MCF 10A (cell line): ENCODE measurements at regions not wholly inside any gene's neighbourhood (a gene's known extent, or its start where the extent isn't known, plus 50 kb on each side); places are given as distances from the start of the nearest gene placed in this dataset.

Experiments
- BruUV-seq: library from RNA; stranded (reverse); fragments of 400-500 nt; replicated peaks from 2 replicates; lab custom pipeline; 2021; lab: Mats Ljungman, UMichigan
- CTCF ChIA-PET: fragments of 300-600 bp; sonication (Branson Sonifier 250); formaldehyde crosslinking; extraction: SDS; loops from one replicate; lab custom pipeline; 2021; ENCODE audit warnings: antibody characterized with exemption, inconsistent platforms; lab: Yijun Ruan, JAX
- POLR2A ChIA-PET: fragments of 300-600, 350-650 bp; sonication (Branson Sonifier 250); formaldehyde crosslinking; extraction: SDS; loops from one replicate; lab custom pipeline; 2020; ENCODE audit warnings: antibody characterized with exemption, inconsistent platforms; lab: Yijun Ruan, JAX
- DNase-seq: peaks from one replicate; pipeline ENCODE4 v3.0.0-alpha.2; 2018; ENCODE audit not compliant: unreplicated experiment
- H3K27ac Mint-ChIP-seq: one replicate; pipeline ENCODE4 v1.8.0; 2022; ENCODE audit warnings: mild to moderate bottlenecking, low read depth, mixed read lengths; ENCODE audit not compliant: unreplicated experiment
- H3K27me3 Mint-ChIP-seq: one replicate; pipeline ENCODE4 v1.8.0; 2022; ENCODE audit warnings: mixed read lengths; ENCODE audit not compliant: insufficient read depth, unreplicated experiment
- H3K36me3 Mint-ChIP-seq: one replicate; pipeline ENCODE4 v1.8.0; 2022; ENCODE audit warnings: mild to moderate bottlenecking, moderate library complexity, mixed read lengths; ENCODE audit not compliant: insufficient read depth, unreplicated experiment
- H3K4me1 Mint-ChIP-seq: one replicate; pipeline ENCODE4 v1.8.0; 2022; ENCODE audit warnings: mixed read lengths; ENCODE audit not compliant: insufficient read depth, unreplicated experiment
- H3K4me3 Mint-ChIP-seq: one replicate; pipeline ENCODE4 v1.8.0; 2022; ENCODE audit warnings: mild to moderate bottlenecking, moderate library complexity, mixed read lengths; ENCODE audit not compliant: unreplicated experiment
- H3K9me3 Mint-ChIP-seq: one replicate; pipeline ENCODE4 v1.8.0; 2022; ENCODE audit warnings: mixed read lengths; ENCODE audit not compliant: unreplicated experiment
- CTCF ChIP-seq: fragments of 200-600 bp; IDR thresholded peaks from one replicate; pipeline ENCODE4 v1.8.0; 2022; ENCODE audit warnings: antibody characterized with exemption, mild to moderate bottlenecking; ENCODE audit not compliant: unreplicated experiment
- intact Hi-C: fragments of 100-400 bp; cut with micrococcal nuclease; formaldehyde crosslinking; loops from 2 replicates; pipeline ENCODE4 v1.14.1; 2022

- H3K9me3 Mint-ChIP-seq, result no peaks in the 10 kb centered on the region
- TF ChIP-seq CTCF, result no peak
- H3K4me3 Mint-ChIP-seq, result no peak overlapping the region
- BruUV-seq, result no TSS peak
- no peak overlapping the region for H3K27ac Mint-ChIP-seq
- intact Hi-C loops, result no loop called here
- no peaks in the 10 kb centered on the region for H3K27me3 Mint-ChIP-seq
- no peaks in the 10 kb centered on the region for H3K36me3 Mint-ChIP-seq
- no peak for DNase-seq
- peaks cover 31% of the 10 kb centered on the region for H3K4me1 Mint-ChIP-seq
- ChIA-PET POLR2A (no interaction called here), CTCF (interaction anchor here (0.9 kb wide), 1 partner anchor 194 kb away, joined by 3 read pairs; no protein-coding TSS in a partner anchor)
Observed at GRCh38 chr9:115208501-115208900, 90.5 kb upstream of the TNC start.

DNA sequence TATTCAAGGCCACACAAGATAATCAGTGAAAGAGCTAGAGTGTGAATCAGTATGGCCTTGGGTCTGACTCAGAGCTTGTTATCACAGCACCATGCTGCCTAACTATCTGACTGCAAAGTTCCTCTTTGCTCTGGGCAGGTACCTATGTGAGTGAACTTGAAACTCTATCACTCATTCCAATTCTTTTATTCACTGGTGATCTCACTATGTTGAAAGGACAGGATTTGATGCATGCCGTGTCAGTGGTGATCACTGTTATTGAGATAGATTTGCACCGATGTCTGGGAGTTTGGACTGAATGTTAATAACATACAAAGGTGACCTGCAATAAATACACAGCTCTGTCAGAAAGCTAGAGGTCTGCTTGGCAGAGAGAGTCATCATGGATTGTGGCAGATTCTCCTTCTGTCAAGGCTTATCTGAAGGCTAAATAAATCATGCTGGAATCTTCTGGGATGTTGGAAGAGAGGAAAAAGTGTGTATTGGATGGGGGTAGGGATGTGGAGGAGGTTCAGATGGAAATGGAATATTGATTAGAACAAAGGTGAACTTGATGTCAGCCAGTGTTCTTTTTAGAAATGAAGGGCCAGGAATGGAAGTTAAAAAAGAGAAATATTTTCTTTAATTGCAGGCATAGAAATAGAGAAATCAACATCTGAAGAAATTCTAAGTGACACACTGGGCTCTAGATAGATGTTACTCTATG, 91.8 kb upstream of the TNC start:
- no TSS peak for BruUV-seq
- CTCF ChIA-PET, result interaction anchor here (0.9 to 1.0 kb wide), 2 partner anchors 14 to 195 kb away, joined by 3 read pairs; no protein-coding TSS in a partner anchor
- no peak for TF ChIP-seq CTCF
- intact Hi-C loops, result loop anchor here (5.0 kb wide), 1 partner anchor 192 kb away; no protein-coding TSS in a partner anchor
- Mint-ChIP-seq H3K36me3 (no peaks in the 10 kb centered on the region), H3K9me3 (no peaks in the 10 kb centered on the region), H3K4me3 (no peak overlapping the region), H3K27me3 (no peaks in the 10 kb centered on the region), H3K4me1 (peaks cover 30% of the 10 kb centered on the region), H3K27ac (no peak overlapping the region)
- POLR2A ChIA-PET, result no interaction called here
- DNase-seq, result no peak

- CTCF ChIA-PET, result interaction anchor here (0.6 to 1.0 kb wide), 4 partner anchors 15 to 719 kb away, joined by 3 read pairs; no protein-coding TSS in a partner anchor
- no peak overlapping the region for H3K4me3 Mint-ChIP-seq
- no peak overlapping the region for H3K27ac Mint-ChIP-seq
- H3K9me3 Mint-ChIP-seq, result no peaks in the 10 kb centered on the region
- TF ChIP-seq CTCF, result no peak
- no peaks in the 10 kb centered on the region for H3K36me3 Mint-ChIP-seq
- POLR2A ChIA-PET, result interaction anchor here (1.6 kb wide), 1 partner anchor 14 kb away, joined by 3 read pairs; no protein-coding TSS in a partner anchor
- no TSS peak for BruUV-seq
- H3K4me1 Mint-ChIP-seq, result peaks cover 21% of the 10 kb centered on the region
- intact Hi-C loops, result loop anchor here (5.0 kb wide), 1 partner anchor 193 kb away; no protein-coding TSS in a partner anchor
- no peaks in the 10 kb centered on the region for H3K27me3 Mint-ChIP-seq
- DNase-seq, result no peak
Observed at GRCh38 chr9:115210699-115211098, 92.7 kb upstream of the TNC start.

GRCh38 chr9:115211413-115212124, 93.6 kb upstream of the TNC start:
- no TSS peak for BruUV-seq
- H3K4me1 Mint-ChIP-seq, result peaks cover 16% of the 10 kb centered on the region

More at GRCh38 chr9:115211413-115212124, 93.6 kb upstream of the TNC start:
- no peak for DNase-seq
- TF ChIP-seq CTCF, result no peak
- Mint-ChIP-seq H3K27me3 (no peaks in the 10 kb centered on the region), H3K36me3 (no peaks in the 10 kb centered on the region), H3K27ac (no peak overlapping the region), H3K9me3 (no peaks in the 10 kb centered on the region), H3K4me3 (no peak overlapping the region)
- POLR2A ChIA-PET, result interaction anchor here (0.6 to 1.6 kb wide), 2 partner anchors 15 to 21 kb away, joined by 3 read pairs; no protein-coding TSS in a partner anchor
- intact Hi-C loops, result loop anchor here (5.0 kb wide), 1 partner anchor 194 kb away; no protein-coding TSS in a partner anchor
- CTCF ChIA-PET, result interaction anchor here (0.6 to 0.8 kb wide), 4 partner anchors 14 to 720 kb away, joined by 3 read pairs; no protein-coding TSS in a partner anchor
